Ishikawa (cell line): ENCODE measurements at regions not wholly inside any gene's neighbourhood (a gene's known extent, or its start where the extent isn't known, plus 50 kb on each side); places are given as distances from the start of the nearest gene placed in this dataset.

Source experiments
- CEBPB ChIP-seq: IDR thresholded peaks from 2 replicates; pipeline ENCODE4 v1.6.1; 2012
- CREB1 ChIP-seq: IDR thresholded peaks from 2 replicates; pipeline ENCODE4 v1.6.1; 2012; ENCODE audit warnings: low read depth
- EGR1 ChIP-seq: IDR thresholded peaks from 2 replicates; pipeline ENCODE4 v1.6.1; 2012
- EP300 ChIP-seq: IDR thresholded peaks from 2 replicates; pipeline ENCODE4 v1.6.1; 2012; ENCODE audit warnings: borderline replicate concordance
- FOXM1 ChIP-seq: IDR thresholded peaks from 2 replicates; pipeline ENCODE4 v1.6.1; 2012; ENCODE audit warnings: low read depth, borderline replicate concordance
- MAX ChIP-seq: IDR thresholded peaks from 2 replicates; pipeline ENCODE4 v1.6.1; 2012
- NFIC ChIP-seq: IDR thresholded peaks from 2 replicates; pipeline ENCODE4 v1.6.1; 2012
- RAD21 ChIP-seq: IDR thresholded peaks from 2 replicates; pipeline ENCODE4 v1.6.1; 2012; ENCODE audit warnings: low read depth
- REST ChIP-seq: IDR thresholded peaks from 2 replicates; pipeline ENCODE4 v1.6.1; 2012; ENCODE audit warnings: low read depth, mild to moderate bottlenecking
- TAF1 ChIP-seq: IDR thresholded peaks from 2 replicates; pipeline ENCODE4 v1.6.1; 2012; ENCODE audit warnings: low read depth, mild to moderate bottlenecking
- TCF12 ChIP-seq: IDR thresholded peaks from 2 replicates; pipeline ENCODE4 v1.6.1; 2012; ENCODE audit warnings: low read depth
- TEAD4 ChIP-seq: IDR thresholded peaks from 2 replicates; pipeline ENCODE4 v1.6.1; 2012
- USF1 ChIP-seq: IDR thresholded peaks from 2 replicates; pipeline ENCODE4 v1.6.1; 2012
- YY1 ChIP-seq: IDR thresholded peaks from 2 replicates; pipeline ENCODE4 v1.6.1; 2012; ENCODE audit warnings: low read depth
- ZBTB7A ChIP-seq: IDR thresholded peaks from 2 replicates; pipeline ENCODE4 v1.6.1; 2012; ENCODE audit warnings: low read depth

GRCh38 chr9:36734737-36735136 is 162.0 kb downstream of the MELK start:
- TF ChIP-seq EGR1 = no peak
- no peak for TF ChIP-seq CREB1
- TF ChIP-seq MAX = no peak
- no peak for TF ChIP-seq RAD21
- TF ChIP-seq FOXM1 = no peak
- no peak for TF ChIP-seq YY1
- no peak for TF ChIP-seq TAF1
- TF ChIP-seq TCF12 = no peak
- TF ChIP-seq NFIC = no peak
- TF ChIP-seq EP300 = no peak
- TF ChIP-seq ZBTB7A = no peak
- TF ChIP-seq USF1 = no peak
- no peak for TF ChIP-seq CEBPB
- TF ChIP-seq REST = no peak
- TF ChIP-seq TEAD4 = no peak

GRCh38 chr9:36736648-36737047 is 164.0 kb downstream of the MELK start:
- TF ChIP-seq REST = no peak
- TF ChIP-seq EGR1 = no peak
- no peak for TF ChIP-seq TEAD4
- no peak for TF ChIP-seq FOXM1
- TF ChIP-seq TAF1 = no peak
- TF ChIP-seq YY1 = no peak
- TF ChIP-seq NFIC = no peak
- no peak for TF ChIP-seq USF1
- TF ChIP-seq TCF12 = no peak

- no peak for TF ChIP-seq TAF1
- TF ChIP-seq USF1 = no peak
These were observed 165.8 kb downstream of the MELK start for GRCh38 chr9:36738318-36738976.

- TF ChIP-seq TCF12 (no peak), FOXM1 (no peak), YY1 (no peak), CEBPB (no peak), EGR1 (no peak), REST (no peak), TEAD4 (no peak), MAX (no peak), RAD21 (no peak), EP300 (no peak), CREB1 (no peak), ZBTB7A (no peak), TAF1 (no peak)
These were observed 166.8 kb downstream of the MELK start for GRCh38 chr9:36739373-36740116.
